Activated CD4-positive, alpha-beta T cell treated with anti-CD3 and anti-CD28 coated beads, Interleukin-2, amount 10 ng/mL, durations not matched to agents 7 days and 5 days (primary cell): ENCODE measurements at regions not wholly inside any gene's neighbourhood (a gene's known extent, or its start where the extent isn't known, plus 50 kb on each side); places are given as distances from the start of the nearest gene placed in this dataset.

Experiments
- CTCF ChIA-PET: fragments of 350-600 bp; sonication (Branson Sonifier 250); formaldehyde crosslinking; loops from one replicate; lab custom pipeline; 2021; ENCODE audit warnings: antibody characterized with exemption; lab: Charles Lee
- POLR2A ChIA-PET: fragments of 350-600 bp; sonication (Branson Sonifier 250); formaldehyde crosslinking; loops from one replicate; lab custom pipeline; 2021; ENCODE audit warnings: antibody characterized with exemption; lab: Charles Lee
- DNase-seq: peaks from one replicate; pipeline ENCODE4 v3.0.0-alpha.2; 2020
- H3K27ac Mint-ChIP-seq: one replicate; pipeline ENCODE4 v1.8.0; 2021; ENCODE audit warnings: mild to moderate bottlenecking, moderate library complexity, mixed read lengths
- H3K27me3 Mint-ChIP-seq: one replicate; pipeline ENCODE4 v1.8.0; 2021; ENCODE audit warnings: mixed read lengths
- H3K36me3 Mint-ChIP-seq: one replicate; pipeline ENCODE4 v1.8.0; 2021; ENCODE audit warnings: low read depth, mixed read lengths
- H3K4me1 Mint-ChIP-seq: one replicate; pipeline ENCODE4 v1.8.0; 2021; ENCODE audit warnings: mixed read lengths
- H3K4me3 Mint-ChIP-seq: one replicate; pipeline ENCODE4 v1.8.0; 2021; ENCODE audit warnings: mild to moderate bottlenecking, moderate library complexity, mixed read lengths
- H3K9me3 Mint-ChIP-seq: one replicate; pipeline ENCODE4 v1.8.0; 2021; ENCODE audit warnings: mixed read lengths

GRCh38 chr13:48159401-48159800, 64.5 kb upstream of the MED4 start:
- H3K36me3 Mint-ChIP-seq, result peaks cover 1% of the 10 kb centered on the region
- no peaks in the 10 kb centered on the region for H3K9me3 Mint-ChIP-seq
- POLR2A ChIA-PET, result no interaction called here
- no peaks in the 10 kb centered on the region for H3K27me3 Mint-ChIP-seq
- H3K4me3 Mint-ChIP-seq, result no peak overlapping the region
- CTCF ChIA-PET, result interaction anchor here (1.2 kb wide), 1 partner anchor 13 kb away, joined by 3 read pairs; no protein-coding TSS in a partner anchor
- H3K4me1 Mint-ChIP-seq, result peaks cover 49% of the 10 kb centered on the region
- H3K27ac Mint-ChIP-seq, result no peak overlapping the region
- no peak for DNase-seq

GRCh38 chr13:48158915-48159314, 64.0 kb upstream of the MED4 start:
- H3K4me1 Mint-ChIP-seq, result peaks cover 51% of the 10 kb centered on the region
- H3K36me3 Mint-ChIP-seq, result peaks cover 1% of the 10 kb centered on the region
- peak overlapping the region; percentile 76 for H3K27ac Mint-ChIP-seq
- H3K9me3 Mint-ChIP-seq, result no peaks in the 10 kb centered on the region
- H3K4me3 Mint-ChIP-seq, result no peak overlapping the region
- H3K27me3 Mint-ChIP-seq, result no peaks in the 10 kb centered on the region
- no peak for DNase-seq
- CTCF ChIA-PET, result interaction anchor here (1.2 kb wide), 1 partner anchor 14 kb away, joined by 3 read pairs; no protein-coding TSS in a partner anchor
- POLR2A ChIA-PET, result no interaction called here

GRCh38 chr13:48158290-48158689, 63.4 kb upstream of the MED4 start:
- POLR2A ChIA-PET, result no interaction called here
- H3K9me3 Mint-ChIP-seq, result no peaks in the 10 kb centered on the region
- CTCF ChIA-PET, result interaction anchor here (0.6 to 1.2 kb wide), 3 partner anchors 14 to 717 kb away, joined by 3 read pairs; no protein-coding TSS in a partner anchor
- peak overlapping the region; percentile 76 for H3K27ac Mint-ChIP-seq
- no peaks in the 10 kb centered on the region for H3K27me3 Mint-ChIP-seq
- H3K36me3 Mint-ChIP-seq, result peaks cover 1% of the 10 kb centered on the region
- peaks cover 52% of the 10 kb centered on the region for H3K4me1 Mint-ChIP-seq
- no peak for DNase-seq
- H3K4me3 Mint-ChIP-seq, result no peak overlapping the region

GRCh38 chr13:48156466-48156865, 61.6 kb upstream of the MED4 start:
- peak overlapping the region; percentile 92 for H3K27ac Mint-ChIP-seq
- peaks cover 69% of the 10 kb centered on the region for H3K4me1 Mint-ChIP-seq

GRCh38 chr13:48155848-48156247, 60.9 kb upstream of the MED4 start:
- ChIA-PET CTCF (interaction anchor here (0.7 to 0.9 kb wide), 4 partner anchors 9 to 420 kb away, joined by 3 to 5 read pairs (median 3); partner anchors contain the start of gene NUDT15), POLR2A (interaction anchor here (0.7 kb wide), 1 partner anchor 65 kb away, joined by 3 read pairs; no protein-coding TSS in a partner anchor)
- Mint-ChIP-seq H3K36me3 (peaks cover 1% of the 10 kb centered on the region), H3K4me1 (peaks cover 70% of the 10 kb centered on the region), H3K27me3 (no peaks in the 10 kb centered on the region), H3K4me3 (peak overlapping the region; percentile 56), H3K9me3 (no peaks in the 10 kb centered on the region), H3K27ac (peak overlapping the region; percentile 92)
- peak; percentile 52 for DNase-seq

More at GRCh38 chr13:48156466-48156865, 61.6 kb upstream of the MED4 start:
- H3K9me3 Mint-ChIP-seq, result no peaks in the 10 kb centered on the region
- H3K27me3 Mint-ChIP-seq, result no peaks in the 10 kb centered on the region
- peaks cover 1% of the 10 kb centered on the region for H3K36me3 Mint-ChIP-seq
- peak; percentile 76 for DNase-seq
- ChIA-PET POLR2A (interaction anchor here (0.6 kb wide), 1 partner anchor 39 kb away, joined by 4 read pairs; no protein-coding TSS in a partner anchor), CTCF (interaction anchor here (0.9 kb wide), 2 partner anchors 21 to 420 kb away, joined by 3 to 5 read pairs; no protein-coding TSS in a partner anchor)
- peak overlapping the region; percentile 56 for H3K4me3 Mint-ChIP-seq

- ChIA-PET POLR2A (no interaction called here), CTCF (interaction anchor here (1.6 kb wide), 1 partner anchor 14 kb away, joined by 3 read pairs; no protein-coding TSS in a partner anchor)
- Mint-ChIP-seq H3K36me3 (no peaks in the 10 kb centered on the region), H3K9me3 (peaks cover 2% of the 10 kb centered on the region), H3K27me3 (no peaks in the 10 kb centered on the region), H3K4me3 (no peak overlapping the region), H3K27ac (peak overlapping the region; percentile 92), H3K4me1 (peaks cover 66% of the 10 kb centered on the region)
- DNase-seq, result no peak
These were observed 59.8 kb upstream of the MED4 start for GRCh38 chr13:48154671-48155070.

GRCh38 chr13:48153186-48153585, 58.3 kb upstream of the MED4 start:
- no peak for DNase-seq
- CTCF ChIA-PET, result interaction anchor here (0.6 to 1.1 kb wide), 3 partner anchors 58 to 1214 kb away, joined by 3 to 4 read pairs (median 3); partner anchors contain the start of genes ITM2B and MED4
- H3K27me3 Mint-ChIP-seq, result no peaks in the 10 kb centered on the region
- POLR2A ChIA-PET, result no interaction called here
- no peaks in the 10 kb centered on the region for H3K36me3 Mint-ChIP-seq
- H3K27ac Mint-ChIP-seq, result peak overlapping the region; percentile 3
- H3K4me1 Mint-ChIP-seq, result peaks cover 57% of the 10 kb centered on the region
- peaks cover 2% of the 10 kb centered on the region for H3K9me3 Mint-ChIP-seq
- no peak overlapping the region for H3K4me3 Mint-ChIP-seq

GRCh38 chr13:48151363-48152161, 56.7 kb upstream of the MED4 start:
- Mint-ChIP-seq H3K9me3 (peaks cover 6% of the 10 kb centered on the region), H3K4me3 (no peak overlapping the region), H3K36me3 (peaks cover 2% of the 10 kb centered on the region), H3K27ac (peak overlapping the region; percentile 78), H3K4me1 (peaks cover 52% of the 10 kb centered on the region), H3K27me3 (no peaks in the 10 kb centered on the region)
- ChIA-PET CTCF (interaction anchor here (0.6 to 0.7 kb wide), 2 partner anchors 53 to 70 kb away, joined by 3 read pairs; no protein-coding TSS in a partner anchor), POLR2A (no interaction called here)
- no peak for DNase-seq

GRCh38 chr13:48148454-48148853, 53.5 kb upstream of the MED4 start:
- H3K4me1 Mint-ChIP-seq, result peaks cover 37% of the 10 kb centered on the region
- ChIA-PET POLR2A (no interaction called here), CTCF (interaction anchor here (0.7 to 2.4 kb wide), 4 partner anchors 8 to 54 kb away, joined by 3 to 5 read pairs (median 4); partner anchors contain the start of gene MED4)

GRCh38 chr13:48146636-48147035, 51.7 kb upstream of the MED4 start:
- H3K27me3 Mint-ChIP-seq, result no peaks in the 10 kb centered on the region
- CTCF ChIA-PET, result no interaction called here
- H3K9me3 Mint-ChIP-seq, result peaks cover 8% of the 10 kb centered on the region
- POLR2A ChIA-PET, result no interaction called here
- H3K27ac Mint-ChIP-seq, result no peak overlapping the region
- no peak overlapping the region for H3K4me3 Mint-ChIP-seq
- peaks cover 20% of the 10 kb centered on the region for H3K4me1 Mint-ChIP-seq
- H3K36me3 Mint-ChIP-seq, result peaks cover 2% of the 10 kb centered on the region
- DNase-seq, result no peak

More at GRCh38 chr13:48148454-48148853, 53.5 kb upstream of the MED4 start:
- no peaks in the 10 kb centered on the region for H3K27me3 Mint-ChIP-seq
- no peak overlapping the region for H3K27ac Mint-ChIP-seq
- peaks cover 2% of the 10 kb centered on the region for H3K36me3 Mint-ChIP-seq
- no peak for DNase-seq
- H3K9me3 Mint-ChIP-seq, result peaks cover 8% of the 10 kb centered on the region
- H3K4me3 Mint-ChIP-seq, result no peak overlapping the region

GRCh38 chr13:48146122-48146521, 51.2 kb upstream of the MED4 start:
- Mint-ChIP-seq H3K27me3 (no peaks in the 10 kb centered on the region), H3K9me3 (peaks cover 8% of the 10 kb centered on the region), H3K4me1 (peaks cover 15% of the 10 kb centered on the region), H3K36me3 (peaks cover 2% of the 10 kb centered on the region), H3K4me3 (no peak overlapping the region), H3K27ac (no peak overlapping the region)
- DNase-seq, result no peak
- POLR2A ChIA-PET, result no interaction called here
- CTCF ChIA-PET, result no interaction called here
